G401.6 (cell line): ENCODE measurements at regions not wholly inside any gene's neighbourhood (a gene's known extent, or its start where the extent isn't known, plus 50 kb on each side); places are given as distances from the start of the nearest gene placed in this dataset.
"Not testable (repeated sequence)": the region's sequence is repeated elsewhere in the genome, so short reads cannot be mapped to it uniquely, and the experiment has no call there.

Experiments used
- FAIRE-seq: peaks from 2 replicates; lab custom pipeline; 2012; peaks lifted over from hg19 to GRCh38; lab: Jason Lieb, UNC

GRCh38 chr22:48505891-48506290 lies 1321.8 kb downstream of the BRD1 start:
- FAIRE-seq = no peak

- FAIRE-seq = no peak
Observed at GRCh38 chr22:48504519-48505140, 1323.0 kb downstream of the BRD1 start.

GRCh38 chr22:48503876-48504275 lies 1323.8 kb downstream of the BRD1 start:
- no peak for FAIRE-seq

- no peak for FAIRE-seq
Observed at GRCh38 chr22:48503035-48503625, 1324.5 kb downstream of the BRD1 start.

- FAIRE-seq = no peak
Observed at GRCh38 chr22:48501231-48501750, 1326.4 kb downstream of the BRD1 start.

GRCh38 chr22:48500471-48501230 lies 1327.0 kb downstream of the BRD1 start:
- no peak for FAIRE-seq

GRCh38 chr22:48499456-48500425 lies 1327.9 kb downstream of the BRD1 start:
- FAIRE-seq = no peak

GRCh38 chr22:48498526-48499331 lies 1328.9 kb downstream of the BRD1 start:
- no peak for FAIRE-seq

- FAIRE-seq = not testable (repeated sequence)
Observed at GRCh38 chr22:48497743-48498520, 1329.7 kb downstream of the BRD1 start.

GRCh38 chr22:48496987-48497650 lies 1330.6 kb downstream of the BRD1 start:
- no peak for FAIRE-seq

- no peak for FAIRE-seq
Observed at GRCh38 chr22:48496226-48496845, 1331.3 kb downstream of the BRD1 start.

GRCh38 chr22:48495751-48496080 lies 1332.0 kb downstream of the BRD1 start:
- no peak for FAIRE-seq

GRCh38 chr22:48494968-48495750 lies 1332.5 kb downstream of the BRD1 start:
- no peak for FAIRE-seq

- FAIRE-seq = no peak
Observed at GRCh38 chr22:48494256-48494967, 1333.3 kb downstream of the BRD1 start.

GRCh38 chr22:48493733-48494132 lies 1333.9 kb downstream of the BRD1 start:
- no peak for FAIRE-seq

GRCh38 chr22:48492366-48493320 lies 1335.0 kb downstream of the BRD1 start:
- no peak for FAIRE-seq

GRCh38 chr22:48491451-48491941 lies 1336.2 kb downstream of the BRD1 start:
- FAIRE-seq = no peak
